ENCODE measurements at regions not wholly inside any gene's neighbourhood (a gene's known extent, or its start where the extent isn't known, plus 50 kb on each side); places are given as distances from the start of the nearest gene placed in this dataset.
"Not testable (repeated sequence)": the region's sequence is repeated elsewhere in the genome, so short reads cannot be mapped to it uniquely, and the experiment has no call there.

DNA sequence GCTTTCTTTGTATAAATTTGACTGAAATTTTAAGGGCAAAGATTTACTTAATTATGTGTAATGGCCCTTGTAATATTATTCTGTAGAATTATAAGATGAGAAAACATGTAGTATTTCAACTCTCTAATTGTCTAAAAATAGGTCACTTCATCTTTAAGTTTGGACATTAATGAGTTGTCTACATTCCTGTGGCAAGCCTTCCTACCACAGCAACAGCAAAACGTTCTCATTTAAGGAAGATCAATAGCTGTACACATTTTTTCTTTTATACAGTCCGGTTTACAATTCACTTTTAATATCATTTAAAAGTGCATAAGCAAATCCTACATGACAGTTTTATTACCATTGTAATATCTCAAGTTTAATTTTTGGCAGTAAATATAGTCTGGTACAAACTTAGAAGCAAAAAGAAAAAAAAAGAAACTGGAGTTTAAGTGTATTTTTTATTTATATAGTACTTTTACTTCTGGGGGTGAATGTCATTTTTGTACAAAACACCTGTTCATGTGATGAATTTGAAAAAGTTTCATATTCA, 501.8 kb downstream of the ZPLD1 start:
- no peak for FAIRE-seq

DNA sequence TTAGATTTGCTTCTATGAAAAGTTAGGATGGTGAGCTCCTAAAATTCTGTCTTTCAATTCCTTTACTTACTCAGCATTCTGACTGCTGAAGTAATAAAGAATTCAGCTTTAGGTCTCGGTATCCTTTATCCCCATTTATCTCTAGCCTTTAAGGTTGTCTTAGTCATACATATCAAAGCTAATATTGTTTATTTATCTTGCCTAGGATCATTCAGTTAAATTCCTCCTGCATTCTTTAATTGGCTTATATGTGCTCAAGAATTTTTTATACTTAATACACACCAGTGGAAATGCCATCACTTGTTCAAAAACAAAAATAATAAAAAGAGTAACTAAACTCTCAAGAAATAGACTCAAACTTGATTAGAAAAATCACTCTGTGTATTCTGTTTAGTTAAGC, 507.0 kb downstream of the ZPLD1 start:
- FAIRE-seq, result no peak

DNA sequence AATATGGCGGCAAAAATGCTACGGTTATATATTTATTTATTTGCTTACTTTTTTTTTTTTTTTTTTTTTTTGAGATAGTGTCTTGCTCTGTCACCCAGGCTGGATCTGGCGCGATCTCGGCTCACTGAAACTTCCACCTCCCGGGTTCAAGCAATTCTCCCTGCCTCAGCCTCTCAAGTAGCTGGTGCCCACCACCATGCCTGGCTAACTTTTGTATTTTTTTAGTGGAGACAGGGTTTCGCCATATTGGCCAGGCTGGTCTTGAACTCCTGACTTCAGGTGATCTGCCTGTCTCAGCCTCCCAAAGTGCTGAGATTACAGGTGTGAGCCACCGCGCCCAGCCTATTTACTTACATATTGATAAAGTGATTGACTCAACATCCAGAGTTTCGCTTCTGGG, 511.6 kb downstream of the ZPLD1 start:
- not testable (repeated sequence) for FAIRE-seq

DNA sequence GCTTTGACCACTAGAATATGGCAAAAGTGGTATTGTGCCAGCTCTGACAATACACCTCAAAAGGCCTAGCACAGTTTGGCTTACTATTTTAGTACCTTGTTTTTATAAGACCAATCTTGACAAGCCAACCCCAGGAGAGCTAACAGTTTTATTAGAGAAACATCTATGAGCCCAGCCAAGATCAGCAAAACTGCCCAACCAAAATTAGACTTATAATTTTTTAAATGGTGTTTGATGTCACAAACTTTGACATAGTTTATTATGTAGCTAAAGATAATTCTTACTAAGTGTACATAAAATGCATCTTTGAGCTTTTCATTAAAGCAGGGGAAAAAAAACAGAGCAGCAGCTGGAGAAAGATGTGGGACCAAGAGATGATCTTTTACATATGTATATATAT, 537.5 kb downstream of the ZPLD1 start:
- FAIRE-seq, result no peak

GRCh38 chr3:102974333-102974732, 539.5 kb downstream of the ZPLD1 start:
- FAIRE-seq, result no peak

DNA sequence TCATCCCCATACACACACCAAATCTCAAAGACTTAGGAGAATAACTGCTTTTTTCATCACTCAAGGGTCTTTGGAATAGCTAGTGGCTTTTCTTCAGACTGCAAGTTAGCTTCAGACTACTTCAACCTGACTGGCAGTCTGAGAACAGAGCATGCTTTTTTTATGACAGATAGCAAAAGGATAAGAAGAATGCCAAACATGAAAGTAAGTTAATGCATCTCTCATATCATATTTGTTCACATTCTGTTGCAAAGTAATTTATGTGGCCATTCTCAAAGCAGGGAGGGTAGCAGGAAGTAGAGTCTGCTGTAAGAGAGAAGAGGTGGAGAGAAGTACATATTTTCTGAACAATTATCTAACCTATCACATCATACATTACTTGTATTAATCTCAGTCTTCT, 544.4 kb downstream of the ZPLD1 start:
- no peak for FAIRE-seq

GRCh38 chr3:102979682-102980354, 545.0 kb downstream of the ZPLD1 start:
- no peak for FAIRE-seq

GRCh38 chr3:102980355-102980696, 545.5 kb downstream of the ZPLD1 start:
- no peak for FAIRE-seq

DNA sequence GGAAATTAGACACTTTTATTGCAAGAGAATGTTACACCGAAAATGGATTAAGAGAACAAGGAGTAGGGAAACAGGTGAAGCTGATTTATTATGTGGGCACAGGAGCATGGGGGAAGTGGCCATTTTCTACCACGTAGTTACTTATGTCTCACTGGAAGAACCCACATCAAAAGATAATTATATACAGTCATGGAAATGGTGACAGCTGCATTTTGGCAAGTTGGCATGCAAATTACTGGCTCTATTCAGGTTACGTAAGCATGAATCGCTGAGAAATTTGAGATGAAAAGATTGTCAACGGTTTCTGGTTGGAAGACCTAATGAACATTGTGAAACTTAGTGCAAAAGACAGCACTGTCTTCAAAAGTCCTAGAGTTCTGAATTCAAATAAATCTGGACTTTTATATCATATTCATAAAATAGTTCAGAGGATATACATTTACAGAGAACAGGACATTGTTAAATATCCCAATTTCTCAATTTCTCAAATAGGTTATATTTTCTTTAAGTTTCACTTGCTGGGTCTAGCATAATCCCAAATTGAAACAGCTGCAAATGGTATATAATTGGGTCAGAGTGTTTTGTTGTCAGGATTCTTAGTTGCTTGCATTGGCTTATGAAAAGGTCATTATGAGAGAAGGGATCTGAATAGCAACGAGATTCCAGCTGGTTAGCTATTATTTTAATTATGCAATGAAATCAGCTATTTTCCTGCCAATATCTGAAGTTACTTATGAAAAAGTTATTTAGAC, 567.8 kb downstream of the ZPLD1 start:
- FAIRE-seq, result no peak

DNA sequence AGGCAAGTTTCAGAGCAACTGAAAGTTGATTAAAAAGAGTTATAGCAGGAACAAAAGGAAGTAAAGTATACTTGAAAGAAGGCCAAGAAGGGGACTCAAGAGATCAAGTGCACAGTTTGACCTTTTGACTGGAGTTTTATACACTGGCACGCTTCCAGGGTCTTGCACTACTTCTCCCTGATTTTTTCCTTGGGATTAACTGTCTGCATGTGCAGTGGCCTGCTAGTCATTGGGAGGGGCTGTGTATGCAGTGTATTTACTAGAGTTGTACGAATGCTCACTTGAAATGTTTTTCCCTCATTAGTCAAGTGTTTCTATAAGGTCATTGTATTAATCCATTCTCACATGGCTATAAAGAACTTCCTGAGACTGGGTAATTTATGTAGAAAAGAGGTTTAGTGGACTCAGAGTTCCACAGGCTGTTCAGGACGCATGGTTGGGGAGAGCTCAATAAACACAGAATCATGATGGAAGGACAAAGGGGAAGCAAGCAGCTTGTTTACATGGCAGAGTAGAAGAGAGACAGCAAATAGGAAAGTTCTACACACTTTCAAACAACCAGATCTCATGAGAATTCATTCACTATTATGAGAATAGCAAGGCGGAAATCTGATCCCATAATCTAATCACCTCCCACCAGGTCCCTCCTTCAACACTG, 571.8 kb downstream of the ZPLD1 start:
- no peak for FAIRE-seq

GRCh38 chr3:103009609-103010008, 574.8 kb downstream of the ZPLD1 start:
- no peak for FAIRE-seq

GRCh38 chr3:103025880-103026279, 591.1 kb downstream of the ZPLD1 start:
- no peak for FAIRE-seq

DNA sequence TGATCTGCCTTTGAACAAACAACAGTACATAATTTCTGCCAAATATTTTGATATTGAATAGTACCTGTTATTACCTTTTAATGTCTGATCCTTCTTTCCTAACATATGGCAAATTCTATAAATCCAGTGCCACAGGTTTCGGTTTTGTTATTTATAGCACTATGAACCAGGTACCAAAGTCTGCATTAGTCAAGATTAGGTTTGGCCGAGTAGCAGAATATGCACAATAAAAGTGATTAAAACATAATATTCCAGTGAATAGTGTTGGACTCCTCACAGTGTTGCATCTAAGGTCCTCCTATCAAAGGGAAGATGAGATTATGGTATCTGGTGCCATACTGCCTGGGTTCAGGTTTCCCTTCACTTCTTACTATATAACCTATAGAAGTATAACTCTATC, 599.0 kb downstream of the ZPLD1 start:
- FAIRE-seq, result no peak

DNA sequence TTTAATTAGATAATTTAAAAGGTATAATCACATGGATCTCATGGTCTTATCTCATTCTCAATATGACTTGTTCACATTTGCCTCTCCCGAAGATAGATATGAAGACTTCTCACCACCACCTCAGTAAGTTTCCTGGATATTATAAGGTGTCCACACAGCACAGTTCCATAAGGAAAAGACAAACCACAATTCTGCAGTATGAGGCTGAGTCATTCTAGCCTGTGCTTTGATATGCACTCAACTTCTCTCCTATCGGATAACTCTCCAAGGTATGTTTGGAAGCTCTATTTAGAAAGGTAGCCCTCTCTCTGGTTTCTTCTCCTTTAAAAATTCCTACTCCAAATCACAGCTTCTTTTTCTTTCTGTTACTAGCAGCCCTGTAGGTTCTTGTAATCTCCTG, 612.8 kb downstream of the ZPLD1 start:
- no peak for FAIRE-seq

GRCh38 chr3:103048068-103048722, 613.4 kb downstream of the ZPLD1 start:
- FAIRE-seq, result no peak

GRCh38 chr3:103052236-103052830, 617.5 kb downstream of the ZPLD1 start:
- no peak for FAIRE-seq

GRCh38 chr3:103055021-103055520, 620.3 kb downstream of the ZPLD1 start:
- FAIRE-seq, result no peak

- no peak for FAIRE-seq
These were observed 621.7 kb downstream of the ZPLD1 start for GRCh38 chr3:103056542-103056941.

- FAIRE-seq, result no peak
These were observed 622.2 kb downstream of the ZPLD1 start for GRCh38 chr3:103057003-103057402.

- no peak for FAIRE-seq
These were observed 622.7 kb downstream of the ZPLD1 start for GRCh38 chr3:103057487-103057886.

DNA sequence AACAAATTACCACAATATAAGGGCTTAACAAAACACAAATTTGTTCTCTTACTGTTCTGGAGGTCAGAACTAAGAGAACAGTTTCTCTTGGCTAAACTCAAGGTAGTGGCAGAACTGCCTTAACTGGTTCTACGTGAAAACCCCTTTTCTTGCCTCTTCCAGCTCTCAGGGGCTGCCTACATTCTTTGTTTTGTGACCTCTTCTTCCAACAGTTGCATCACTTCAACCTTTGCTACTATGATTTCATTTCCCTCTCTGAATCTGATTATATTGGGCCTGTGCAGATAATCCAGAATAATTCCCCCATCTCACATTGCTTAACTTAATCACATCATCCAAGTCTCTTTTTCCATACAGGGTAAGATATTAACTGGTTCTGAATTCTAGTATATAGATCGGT, 624.6 kb downstream of the ZPLD1 start:
- no peak for FAIRE-seq

GRCh38 chr3:103060242-103060641, 625.4 kb downstream of the ZPLD1 start:
- no peak for FAIRE-seq

GRCh38 chr3:103067963-103068362, 633.1 kb downstream of the ZPLD1 start:
- no peak for FAIRE-seq

Data from islet of Langerhans (tissue), 1 donor.